ENCODE measurements at regions not wholly inside any gene's neighbourhood (a gene's known extent, or its start where the extent isn't known, plus 50 kb on each side); places are given as distances from the start of the nearest gene placed in this dataset.

GRCh38 chr2:38448692-38449410, 71.8 kb upstream of the ATL2 start:
- DNase-seq: no peak

- DNase-seq: no peak
Observed at GRCh38 chr2:38446906-38447561, 70.0 kb upstream of the ATL2 start.

- DNase-seq: peak; percentile 8
Observed at GRCh38 chr2:38446418-38446817, 69.3 kb upstream of the ATL2 start.

GRCh38 chr2:38444247-38444646, 67.2 kb upstream of the ATL2 start:
- peak; percentile 78 for DNase-seq

GRCh38 chr2:38442643-38443541, 65.8 kb upstream of the ATL2 start:
- peak; percentile 19 for DNase-seq

- no peak for DNase-seq
Observed at GRCh38 chr2:38441346-38441745, 64.3 kb upstream of the ATL2 start.

GRCh38 chr2:38440655-38441054, 63.6 kb upstream of the ATL2 start:
- no peak for DNase-seq

- no peak for DNase-seq
Observed at GRCh38 chr2:38439863-38440262, 62.8 kb upstream of the ATL2 start.

- no peak for DNase-seq
Observed at GRCh38 chr2:38438883-38439612, 62.0 kb upstream of the ATL2 start.

GRCh38 chr2:38438133-38438882, 61.2 kb upstream of the ATL2 start:
- DNase-seq: no peak

GRCh38 chr2:38436227-38436664, 59.2 kb upstream of the ATL2 start:
- no peak for DNase-seq

- no peak for DNase-seq
Observed at GRCh38 chr2:38435775-38436174, 58.7 kb upstream of the ATL2 start.

GRCh38 chr2:38434595-38434994, 57.5 kb upstream of the ATL2 start:
- DNase-seq: no peak

GRCh38 chr2:38433607-38433975, 56.5 kb upstream of the ATL2 start:
- DNase-seq: no peak

GRCh38 chr2:38432820-38433606, 55.9 kb upstream of the ATL2 start:
- no peak for DNase-seq

- no peak for DNase-seq
Observed at GRCh38 chr2:38430597-38431207, 53.6 kb upstream of the ATL2 start.

- DNase-seq: no peak
Observed at GRCh38 chr2:38430196-38430595, 53.1 kb upstream of the ATL2 start.

GRCh38 chr2:38427936-38428335, 50.9 kb upstream of the ATL2 start:
- DNase-seq: peak; percentile 4

- no peak for DNase-seq
Observed at GRCh38 chr2:38427054-38427453, 50.0 kb upstream of the ATL2 start.

Data from fibroblast of skin of scalp (primary cell).